K562 (cell line): ENCODE measurements at regions not wholly inside any gene's neighbourhood (a gene's known extent, or its start where the extent isn't known, plus 50 kb on each side); places are given as distances from the start of the nearest gene placed in this dataset.
A peak's percentile ranks its signal among the peaks of the same experiment; 100 is the strongest.

Source experiments
- BDP1 ChIP-seq: IDR thresholded peaks from 3 replicates; pipeline ENCODE4 v1.6.1; 2011; ENCODE audit not compliant: insufficient read length, insufficient read depth
- CHD2 ChIP-seq: IDR thresholded peaks from 2 replicates; pipeline ENCODE4 v1.6.1; 2011; ENCODE audit warnings: low read depth, low read length
- ESRRA ChIP-seq: fragments of 450-650 bp; IDR thresholded peaks from 2 replicates; pipeline ENCODE4 v1.6.1; 2014; ENCODE audit warnings: low read depth, mild to moderate bottlenecking, moderate library complexity, borderline replicate concordance
- FOXK1 ChIP-seq: sonication (generic); formaldehyde crosslinking; IDR thresholded peaks from 2 replicates; pipeline ENCODE4 v1.8.0; 2022; ENCODE audit warnings: missing genetic modification reagents, mild to moderate bottlenecking, borderline replicate concordance
- HSF4 ChIP-seq: fragments of 250-450 bp; sonication (Bioruptor Pico); IDR thresholded peaks from 2 replicates; pipeline ENCODE4 v2.1.2; 2022; ENCODE audit warnings: mild to moderate bottlenecking, moderate library complexity, borderline replicate concordance
- JUNB ChIP-seq: fragments of 450-650 bp; formaldehyde crosslinking; conservative IDR thresholded peaks from 2 replicates; pipeline ENCODE4 v1.4.0; 2020; ENCODE audit warnings: mild to moderate bottlenecking
- JUND ChIP-seq, 2 experiments: IDR thresholded peaks; 2 replicates in 1 of 2; 3 replicates in 1 of 2; pipeline ENCODE4 v1.6.1; 2011; ENCODE audit warnings: borderline replicate concordance in 2 of 2, low read depth in 2 of 2, low read length in 2 of 2, improper control_type of control experiment in 1 of 2, missing biosample characterization in 1 of 2, missing genetic modification characterization in 1 of 2, missing genetic modification reagents in 1 of 2
- LARP7 ChIP-seq: fragments of 450-650 bp; IDR thresholded peaks from 2 replicates; pipeline ENCODE4 v1.6.1; 2016
- MAX ChIP-seq: sonication (generic); formaldehyde crosslinking; IDR thresholded peaks from 2 replicates; pipeline ENCODE4 v1.9.0; 2022; ENCODE audit warnings: mild to moderate bottlenecking, missing genetic modification reagents
- NKRF ChIP-seq: fragments of 450-650 bp; IDR thresholded peaks from 2 replicates; pipeline ENCODE4 v1.6.1; 2016; ENCODE audit warnings: borderline replicate concordance
- NR1H2 ChIP-seq: sonication (generic); formaldehyde crosslinking; IDR thresholded peaks from 2 replicates; pipeline ENCODE4 v1.4.0; 2020; ENCODE audit warnings: mild to moderate bottlenecking, missing genetic modification reagents
- POLR2A ChIP-seq: fragments of 450-650 bp; conservative IDR thresholded peaks from 2 replicates; pipeline ENCODE4 v1.6.1; 2016
- SIX5 ChIP-seq, 2 experiments: IDR thresholded peaks; 2 replicates each; pipeline ENCODE4 v1.6.1; 2011; ENCODE audit warnings: low read length in 2 of 2, borderline replicate concordance in 1 of 2, low read depth in 1 of 2, mild to moderate bottlenecking in 1 of 2, moderate library complexity in 1 of 2; ENCODE audit not compliant: insufficient read depth in 1 of 2
- U2AF2 ChIP-seq: fragments of 200-400 bp; formaldehyde crosslinking; optimal IDR thresholded peaks from 2 replicates; pipeline ENCODE3; 2017; ENCODE audit warnings: low read depth, mild to moderate bottlenecking, low read length
- ZNF57 ChIP-seq: fragments of 450-650 bp; formaldehyde crosslinking; IDR thresholded peaks from 2 replicates; pipeline ENCODE4 v1.4.0; 2020; ENCODE audit warnings: mild to moderate bottlenecking, moderate library complexity
- ZNF583 ChIP-seq: fragments of 250-450 bp; sonication (Bioruptor Pico); IDR thresholded peaks from 2 replicates; pipeline ENCODE4 v1.4.0; 2020
- ZNF79 ChIP-seq: fragments of 250-450 bp; sonication (Bioruptor Pico); IDR thresholded peaks from 2 replicates; pipeline ENCODE4 v1.4.0; 2020; ENCODE audit warnings: low read depth, mild to moderate bottlenecking, moderate library complexity
- TF ChIP-seq, protein P1 (sequence below): sonication (generic); formaldehyde crosslinking; IDR thresholded peaks from 2 replicates; pipeline ENCODE4 v1.8.1; 2023; ENCODE audit warnings: missing genetic modification reagents, mild to moderate bottlenecking, borderline replicate concordance
- TF ChIP-seq, protein P2 (sequence below): fragments of 250-450 bp; sonication (Bioruptor Pico); IDR thresholded peaks from 2 replicates; pipeline ENCODE4 v1.8.0; 2022; ENCODE audit warnings: inconsistent platforms, mild to moderate bottlenecking, moderate library complexity, borderline replicate concordance
- TF ChIP-seq, protein P3 (sequence below): sonication (generic); formaldehyde crosslinking; IDR thresholded peaks from 2 replicates; pipeline ENCODE4 v1.8.1; 2023; ENCODE audit warnings: mild to moderate bottlenecking, missing genetic modification reagents

DNA sequence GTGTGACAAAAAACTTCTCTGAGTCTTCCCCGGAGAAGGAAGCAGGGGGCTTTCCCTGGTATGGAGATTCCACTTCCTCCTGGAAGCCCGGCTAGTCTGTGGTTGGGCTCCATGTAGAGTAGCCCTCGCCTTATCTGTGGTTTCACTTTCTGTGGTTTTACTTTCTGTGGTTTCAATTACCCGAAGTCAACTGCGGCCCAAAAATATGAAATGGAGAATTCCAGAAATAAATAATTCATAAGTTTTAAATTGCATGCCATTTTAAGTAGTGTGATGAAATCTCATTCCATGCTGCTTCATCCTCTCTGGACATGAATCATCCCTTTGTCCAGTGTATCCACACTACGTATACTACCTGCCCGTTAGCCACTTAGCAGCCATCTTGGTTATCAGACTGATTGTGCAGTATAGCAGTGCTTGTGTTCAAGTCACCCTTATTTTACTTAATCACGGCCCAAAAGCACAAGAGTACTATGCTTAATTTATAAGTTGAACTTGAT lies 275.0 kb upstream of the SESN3 start (continued):
- TF ChIP-seq, protein P1, sequence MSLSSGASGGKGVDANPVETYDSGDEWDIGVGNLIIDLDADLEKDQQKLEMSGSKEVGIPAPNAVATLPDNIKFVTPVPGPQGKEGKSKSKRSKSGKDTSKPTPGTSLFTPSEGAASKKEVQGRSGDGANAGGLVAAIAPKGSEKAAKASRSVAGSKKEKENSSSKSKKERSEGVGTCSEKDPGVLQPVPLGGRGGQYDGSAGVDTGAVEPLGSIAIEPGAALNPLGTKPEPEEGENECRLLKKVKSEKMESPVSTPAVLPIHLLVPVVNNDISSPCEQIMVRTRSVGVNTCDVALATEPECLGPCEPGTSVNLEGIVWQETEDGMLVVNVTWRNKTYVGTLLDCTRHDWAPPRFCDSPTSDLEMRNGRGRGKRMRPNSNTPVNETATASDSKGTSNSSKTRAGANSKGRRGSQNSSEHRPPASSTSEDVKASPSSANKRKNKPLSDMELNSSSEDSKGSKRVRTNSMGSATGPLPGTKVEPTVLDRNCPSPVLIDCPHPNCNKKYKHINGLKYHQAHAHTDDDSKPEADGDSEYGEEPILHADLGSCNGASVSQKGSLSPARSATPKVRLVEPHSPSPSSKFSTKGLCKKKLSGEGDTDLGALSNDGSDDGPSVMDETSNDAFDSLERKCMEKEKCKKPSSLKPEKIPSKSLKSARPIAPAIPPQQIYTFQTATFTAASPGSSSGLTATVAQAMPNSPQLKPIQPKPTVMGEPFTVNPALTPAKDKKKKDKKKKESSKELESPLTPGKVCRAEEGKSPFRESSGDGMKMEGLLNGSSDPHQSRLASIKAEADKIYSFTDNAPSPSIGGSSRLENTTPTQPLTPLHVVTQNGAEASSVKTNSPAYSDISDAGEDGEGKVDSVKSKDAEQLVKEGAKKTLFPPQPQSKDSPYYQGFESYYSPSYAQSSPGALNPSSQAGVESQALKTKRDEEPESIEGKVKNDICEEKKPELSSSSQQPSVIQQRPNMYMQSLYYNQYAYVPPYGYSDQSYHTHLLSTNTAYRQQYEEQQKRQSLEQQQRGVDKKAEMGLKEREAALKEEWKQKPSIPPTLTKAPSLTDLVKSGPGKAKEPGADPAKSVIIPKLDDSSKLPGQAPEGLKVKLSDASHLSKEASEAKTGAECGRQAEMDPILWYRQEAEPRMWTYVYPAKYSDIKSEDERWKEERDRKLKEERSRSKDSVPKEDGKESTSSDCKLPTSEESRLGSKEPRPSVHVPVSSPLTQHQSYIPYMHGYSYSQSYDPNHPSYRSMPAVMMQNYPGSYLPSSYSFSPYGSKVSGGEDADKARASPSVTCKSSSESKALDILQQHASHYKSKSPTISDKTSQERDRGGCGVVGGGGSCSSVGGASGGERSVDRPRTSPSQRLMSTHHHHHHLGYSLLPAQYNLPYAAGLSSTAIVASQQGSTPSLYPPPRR, result no peak
- TF ChIP-seq MAX (CRISPR knock-in tag), result no peak
- no peak for TF ChIP-seq POLR2A
- no peak for TF ChIP-seq CHD2
- TF ChIP-seq, protein P2, sequence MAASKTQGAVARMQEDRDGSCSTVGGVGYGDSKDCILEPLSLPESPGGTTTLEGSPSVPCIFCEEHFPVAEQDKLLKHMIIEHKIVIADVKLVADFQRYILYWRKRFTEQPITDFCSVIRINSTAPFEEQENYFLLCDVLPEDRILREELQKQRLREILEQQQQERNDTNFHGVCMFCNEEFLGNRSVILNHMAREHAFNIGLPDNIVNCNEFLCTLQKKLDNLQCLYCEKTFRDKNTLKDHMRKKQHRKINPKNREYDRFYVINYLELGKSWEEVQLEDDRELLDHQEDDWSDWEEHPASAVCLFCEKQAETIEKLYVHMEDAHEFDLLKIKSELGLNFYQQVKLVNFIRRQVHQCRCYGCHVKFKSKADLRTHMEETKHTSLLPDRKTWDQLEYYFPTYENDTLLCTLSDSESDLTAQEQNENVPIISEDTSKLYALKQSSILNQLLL, result no peak
- TF ChIP-seq NR1H2 (CRISPR knock-in tag), result no peak
- TF ChIP-seq, protein P3, sequence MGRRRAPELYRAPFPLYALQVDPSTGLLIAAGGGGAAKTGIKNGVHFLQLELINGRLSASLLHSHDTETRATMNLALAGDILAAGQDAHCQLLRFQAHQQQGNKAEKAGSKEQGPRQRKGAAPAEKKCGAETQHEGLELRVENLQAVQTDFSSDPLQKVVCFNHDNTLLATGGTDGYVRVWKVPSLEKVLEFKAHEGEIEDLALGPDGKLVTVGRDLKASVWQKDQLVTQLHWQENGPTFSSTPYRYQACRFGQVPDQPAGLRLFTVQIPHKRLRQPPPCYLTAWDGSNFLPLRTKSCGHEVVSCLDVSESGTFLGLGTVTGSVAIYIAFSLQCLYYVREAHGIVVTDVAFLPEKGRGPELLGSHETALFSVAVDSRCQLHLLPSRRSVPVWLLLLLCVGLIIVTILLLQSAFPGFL (CRISPR knock-in tag), result no peak
- no peak; the same call in 1 of the 2 replicates for TF ChIP-seq HSF4 (CRISPR knock-in tag)
- TF ChIP-seq FOXK1, result no peak
- TF ChIP-seq ZNF79 (CRISPR knock-in tag), result peak; percentile 89
- TF ChIP-seq JUNB (CRISPR knock-in tag), result no peak
- no peak for TF ChIP-seq LARP7
- no peak for TF ChIP-seq ZNF57
- TF ChIP-seq JUND (IDR thresholded peaks at IDR 0.05; ENCODE audit: borderline replicate concordance, low read depth, low read length), result no peak
- TF ChIP-seq JUND (tag; IDR thresholded peaks at IDR 0.05; ENCODE audit: borderline replicate concordance, low read depth, low read length), result 0 out of 3 replicates have a peak, but pooled peaks have one; percentile 48
- no peak for TF ChIP-seq U2AF2
- TF ChIP-seq BDP1, result no peak
- peak; percentile 77 for TF ChIP-seq ZNF583 (CRISPR knock-in tag)
- peak; percentile 97; the same call in 1 of the 2 replicates for TF ChIP-seq ESRRA
- TF ChIP-seq SIX5 (IDR thresholded peaks at IDR 0.05; ENCODE audit: borderline replicate concordance in 1 of 2, insufficient read depth in 1 of 2, low read depth in 1 of 2, low read length in 2 of 2), result no peak
- no peak for TF ChIP-seq NKRF
